ENCODE measurements at regions not wholly inside any gene's neighbourhood (a gene's known extent, or its start where the extent isn't known, plus 50 kb on each side); places are given as distances from the start of the nearest gene placed in this dataset.

DNA sequence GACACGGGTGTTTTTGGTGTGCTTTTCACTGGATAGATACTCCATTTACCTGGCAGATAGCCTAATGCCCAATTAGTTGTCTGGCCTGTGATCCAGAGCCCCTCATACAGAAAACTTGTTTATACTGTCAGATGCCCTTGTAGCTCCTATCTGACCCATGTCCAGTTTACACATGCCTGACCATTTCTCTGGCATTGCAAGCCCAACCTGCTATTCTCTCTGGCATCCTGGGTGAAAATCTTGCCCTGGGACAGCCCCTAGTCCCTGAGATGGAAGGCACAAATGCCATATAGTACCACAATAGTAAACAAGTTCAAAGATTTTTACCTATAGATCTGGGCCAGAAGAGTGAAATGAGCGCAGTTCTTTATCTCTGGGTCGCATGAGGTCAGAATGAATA, 212.6 kb downstream of the ZBBX start:
- TF ChIP-seq, protein P1, sequence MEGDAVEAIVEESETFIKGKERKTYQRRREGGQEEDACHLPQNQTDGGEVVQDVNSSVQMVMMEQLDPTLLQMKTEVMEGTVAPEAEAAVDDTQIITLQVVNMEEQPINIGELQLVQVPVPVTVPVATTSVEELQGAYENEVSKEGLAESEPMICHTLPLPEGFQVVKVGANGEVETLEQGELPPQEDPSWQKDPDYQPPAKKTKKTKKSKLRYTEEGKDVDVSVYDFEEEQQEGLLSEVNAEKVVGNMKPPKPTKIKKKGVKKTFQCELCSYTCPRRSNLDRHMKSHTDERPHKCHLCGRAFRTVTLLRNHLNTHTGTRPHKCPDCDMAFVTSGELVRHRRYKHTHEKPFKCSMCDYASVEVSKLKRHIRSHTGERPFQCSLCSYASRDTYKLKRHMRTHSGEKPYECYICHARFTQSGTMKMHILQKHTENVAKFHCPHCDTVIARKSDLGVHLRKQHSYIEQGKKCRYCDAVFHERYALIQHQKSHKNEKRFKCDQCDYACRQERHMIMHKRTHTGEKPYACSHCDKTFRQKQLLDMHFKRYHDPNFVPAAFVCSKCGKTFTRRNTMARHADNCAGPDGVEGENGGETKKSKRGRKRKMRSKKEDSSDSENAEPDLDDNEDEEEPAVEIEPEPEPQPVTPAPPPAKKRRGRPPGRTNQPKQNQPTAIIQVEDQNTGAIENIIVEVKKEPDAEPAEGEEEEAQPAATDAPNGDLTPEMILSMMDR (IDR thresholded peaks at IDR 0.05) = no peak
- no peak for TF ChIP-seq POLR2AphosphoS5 (IDR thresholded peaks at IDR 0.05; ENCODE audit: insufficient read depth in 1 of 2, low read depth in 1 of 2)
- no peak for TF ChIP-seq POLR2A (IDR thresholded peaks at IDR 0.05)

All from vagina (tissue), 2 donors.